ENCODE measurements at regions not wholly inside any gene's neighbourhood (a gene's known extent, or its start where the extent isn't known, plus 50 kb on each side); places are given as distances from the start of the nearest gene placed in this dataset.

GRCh38 chr18:60649107-60649506 is 276.5 kb upstream of the MC4R start:
- Histone ChIP-seq H3K18ac (ENCODE audit: extremely low read depth, low read length) (no peak overlapping the region), H3K4me1 (replicated peaks in 1 of 4; ENCODE audit: control insufficient read depth in 3 of 4, insufficient read depth in 4 of 4, low read length in 3 of 4) (no peaks in the 10 kb centered on the region), H3K79me2 (ENCODE audit: control insufficient read depth in 1 of 2, insufficient read depth in 2 of 2, low read length in 2 of 2) (no peaks in the 10 kb centered on the region), H3K14ac (ENCODE audit: insufficient read length) (no peak overlapping the region), H4K20me1 (replicated peaks in 1 of 2; ENCODE audit: control insufficient read depth in 1 of 2, insufficient read depth in 2 of 2, low read length in 2 of 2) (no peaks in the 10 kb centered on the region), H4K91ac (replicated peaks; ENCODE audit: insufficient read length, low read length) (no peak overlapping the region), H3K4me3 (ENCODE audit: extremely low read depth in 1 of 4, insufficient read depth in 2 of 4, low read depth in 3 of 4, low read length in 4 of 4) (no peak overlapping the region), H3K27ac (ENCODE audit: low read depth, low read length) (no peak overlapping the region), H3K56ac (replicated peaks; ENCODE audit: insufficient read length, low read depth, low read length) (no peak overlapping the region), H3K36me3 (ENCODE audit: control insufficient read depth in 2 of 4, insufficient read depth in 4 of 4, low read length in 3 of 4) (no peaks in the 10 kb centered on the region), H3K23ac (ENCODE audit: insufficient read length) (no peak overlapping the region), H3K27me3 (replicated peaks in 1 of 4; ENCODE audit: control insufficient read depth in 3 of 4, extremely low read depth in 1 of 4, insufficient read depth in 3 of 4, low read length in 3 of 4) (no peaks in the 10 kb centered on the region), H3K4me2 (ENCODE audit: insufficient read depth in 1 of 2, low read depth in 2 of 2, low read length in 2 of 2) (no peak overlapping the region), H3K9me3 (ENCODE audit: insufficient read depth in 2 of 2, low read depth in 1 of 2, low read length in 1 of 2) (no peaks in the 10 kb centered on the region), H3K23me2 (ENCODE audit: low read depth, low read length) (no peaks in the 10 kb centered on the region), H2BK20ac (ENCODE audit: low read length) (no peak overlapping the region), H2AK5ac (ENCODE audit: low read depth, low read length) (no peak overlapping the region), H2BK15ac (ENCODE audit: low read length) (no peak overlapping the region), H3K4ac (replicated peaks; ENCODE audit: insufficient read length, low read depth, low read length) (no peak overlapping the region), H2BK12ac (ENCODE audit: low read depth, low read length) (no peak overlapping the region), H4K8ac (ENCODE audit: extremely low read depth, insufficient read depth, low read length) (no peak overlapping the region), H2BK5ac (ENCODE audit: low read depth, low read length) (no peak overlapping the region), H2AFZ (ENCODE audit: low read length) (no peak overlapping the region), H3K9ac (replicated peaks in 1 of 4; ENCODE audit: extremely low read depth in 1 of 4, low read depth in 3 of 4, low read length in 3 of 4) (no peak overlapping the region), H3K79me1 (ENCODE audit: low read depth, low read length) (no peaks in the 10 kb centered on the region), H4K5ac (ENCODE audit: insufficient read length, low read depth, low read length) (no peak overlapping the region), H2BK120ac (replicated peaks; ENCODE audit: low read depth, low read length) (no peak overlapping the region)
- no peak for FAIRE-seq
- 86% methylated on average over 5 of the region's 5 CpGs; no CpG with 5 or more reads in 1 of the 2 experiments for WGBS, 2 experiments (ENCODE audit: extremely low coverage in 1 of 2, insufficient coverage in 1 of 2, insufficient read length in 1 of 2, insufficient replicate concordance in 2 of 2, low coverage in 1 of 2, low lambda C conversion rate in 2 of 2, missing lambda C conversion rate in 1 of 2)
- no peak for DNase-seq (ENCODE audit: low read depth in 1 of 2, low spot score in 2 of 2)
- CTCF ChIA-PET (ENCODE audit: partially characterized antibody): no interaction called here
- TF ChIP-seq EZH2 (IDR thresholded peaks at IDR 0.05; ENCODE audit: low read depth, low read length, severe bottlenecking): no peak
- TF ChIP-seq EGR1 (IDR thresholded peaks at IDR 0.05; ENCODE audit: borderline replicate concordance, low read depth, low read length): no peak
- TF ChIP-seq POLR2A (IDR thresholded peaks at IDR 0.05; ENCODE audit: control extremely low read depth in 1 of 2, low read depth in 2 of 2, low read length in 2 of 2): no peak
- no peak for TF ChIP-seq BACH1 (IDR thresholded peaks at IDR 0.05; ENCODE audit: low read length)
- no peak for TF ChIP-seq RNF2 (IDR thresholded peaks at IDR 0.05; ENCODE audit: borderline replicate concordance, low read depth, low read length, missing control alignments, poor library complexity, severe bottlenecking)
- TF ChIP-seq USF2 (IDR thresholded peaks at IDR 0.05; ENCODE audit: low read length): no peak
- TF ChIP-seq ASH2L (IDR thresholded peaks at IDR 0.05; ENCODE audit: low read length): no peak
- TF ChIP-seq NRF1 (IDR thresholded peaks at IDR 0.05; ENCODE audit: low read depth, low read length): no peak
- POLR2A ChIA-PET (ENCODE audit: partially characterized antibody): no interaction called here

Data from H1 (cell line).